Embryonic facial prominence (tissue), 1 donor: ENCODE measurements at regions not wholly inside any gene's neighbourhood (a gene's known extent, or its start where the extent isn't known, plus 50 kb on each side); places are given as distances from the start of the nearest gene placed in this dataset.

Source experiments
- DNase-seq: peaks from one replicate; pipeline ENCODE4 v3.0.0-alpha.2; 2016; ENCODE audit errors: extremely low spot score

- no peak for DNase-seq
These were observed 930.3 kb upstream of the PCDH9 start for GRCh38 chr13:68160466-68160865.

- DNase-seq = no peak
These were observed 922.3 kb upstream of the PCDH9 start for GRCh38 chr13:68152414-68152813.

DNA sequence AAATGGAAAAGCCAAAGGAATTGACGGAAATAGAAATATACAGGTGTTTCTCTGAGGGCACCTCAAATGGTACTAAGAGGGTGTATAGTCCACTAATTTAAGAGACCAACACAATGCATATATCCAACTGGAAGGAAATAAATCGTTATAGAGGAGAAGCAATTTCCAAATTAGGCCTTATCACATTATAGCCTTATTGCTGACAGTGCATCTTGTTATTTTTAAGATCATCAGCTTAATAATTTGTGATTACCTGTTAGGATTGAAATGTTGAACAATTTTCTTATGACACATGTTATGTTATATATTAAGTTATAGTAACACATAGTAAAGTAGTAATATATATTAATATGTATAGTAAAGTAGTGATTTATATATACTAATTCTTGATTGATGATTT is 915.7 kb upstream of the PCDH9 start:
- DNase-seq = no peak

DNA sequence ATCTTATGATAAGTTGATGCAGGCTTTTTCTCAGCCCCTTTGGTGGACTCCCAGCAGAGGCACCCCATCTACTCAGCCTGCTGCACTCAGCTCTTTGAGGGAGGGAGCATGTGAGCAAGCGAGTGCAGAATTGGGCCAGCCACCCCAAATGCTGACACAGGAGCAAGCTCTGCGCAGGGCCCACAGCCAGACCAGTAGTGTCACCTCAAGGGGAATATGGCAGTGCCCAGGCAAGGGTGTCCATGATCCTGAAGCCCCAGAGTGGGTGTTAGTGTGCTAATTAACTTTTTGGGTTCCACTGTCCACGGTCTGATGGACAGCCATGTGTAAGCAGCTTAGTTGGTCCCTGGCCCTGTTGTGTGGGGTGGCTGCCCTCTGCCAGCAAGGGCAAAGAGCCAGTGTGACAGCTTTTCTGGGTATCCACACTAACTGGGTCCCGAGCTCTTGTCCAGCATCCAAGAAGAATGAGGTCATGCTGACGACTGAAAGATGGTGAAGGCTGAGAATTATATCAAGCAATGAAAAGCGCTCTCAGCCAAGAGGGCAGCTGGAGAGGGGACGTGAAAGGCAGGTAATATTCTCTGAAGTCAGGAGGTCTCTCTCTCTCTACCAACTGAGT is 898.3 kb upstream of the PCDH9 start:
- DNase-seq = no peak

DNA sequence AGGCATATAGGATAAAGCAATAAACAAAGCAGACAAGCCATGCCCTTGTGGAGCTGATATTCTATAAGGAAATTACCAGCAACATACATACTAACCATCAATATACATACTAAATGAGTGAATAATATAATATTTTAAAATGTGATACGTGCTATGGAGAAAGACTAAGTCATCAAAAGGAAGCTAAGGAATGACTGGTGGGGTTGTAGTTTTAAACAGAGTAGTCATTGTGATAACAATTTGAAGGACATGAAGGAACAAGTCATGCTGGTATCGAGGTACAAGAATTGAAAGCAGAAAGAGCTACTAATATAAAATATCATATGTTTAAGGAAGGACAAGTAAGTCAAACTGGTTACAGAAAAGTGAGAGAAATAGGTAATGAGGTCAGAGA is 894.9 kb upstream of the PCDH9 start:
- no peak for DNase-seq

GRCh38 chr13:68124437-68125086 is 894.4 kb upstream of the PCDH9 start:
- no peak for DNase-seq

GRCh38 chr13:68110178-68110768 is 880.1 kb upstream of the PCDH9 start:
- DNase-seq = no peak

- no peak for DNase-seq
These were observed 877.5 kb upstream of the PCDH9 start for GRCh38 chr13:68107667-68108066.

DNA sequence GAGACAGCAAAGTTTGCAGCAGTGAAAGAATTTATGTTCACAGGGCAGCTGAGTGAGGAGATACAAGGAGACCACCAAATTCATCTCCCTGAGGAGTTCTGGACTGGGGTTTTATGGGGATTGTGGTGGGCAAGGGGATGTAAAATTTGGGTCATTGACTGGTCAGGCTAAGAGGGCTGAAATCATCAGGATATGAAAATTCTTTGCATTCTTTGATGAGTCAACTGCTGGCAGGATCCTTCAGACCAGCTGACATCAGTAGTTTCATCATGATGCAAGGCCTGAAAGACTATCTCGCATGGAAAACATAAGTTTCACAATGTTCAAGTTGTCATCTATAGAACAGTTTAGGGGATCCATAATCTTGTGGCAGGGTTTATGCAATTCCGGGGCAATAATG is 869.5 kb upstream of the PCDH9 start:
- DNase-seq = no peak

GRCh38 chr13:68081061-68081460 is 850.9 kb upstream of the PCDH9 start:
- DNase-seq = no peak

DNA sequence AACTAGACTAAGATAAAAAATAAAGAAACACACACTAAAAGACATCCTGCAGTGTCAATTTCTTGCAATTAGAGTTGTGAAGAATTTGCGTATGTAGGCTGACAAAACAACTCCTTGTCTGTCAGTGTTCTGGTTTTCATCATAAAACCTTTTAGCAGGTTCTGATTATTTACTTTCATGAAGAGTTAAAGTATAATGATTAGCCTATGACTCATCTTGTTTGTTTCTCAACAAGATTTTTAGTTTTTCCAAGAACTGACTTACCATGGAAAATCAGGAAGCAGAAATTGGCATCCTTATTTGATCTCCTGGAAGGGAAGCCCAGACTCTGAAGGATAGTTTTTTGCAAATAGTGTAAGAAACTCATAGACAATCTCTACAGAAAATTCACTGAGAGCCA is 848.7 kb upstream of the PCDH9 start:
- DNase-seq = no peak

DNA sequence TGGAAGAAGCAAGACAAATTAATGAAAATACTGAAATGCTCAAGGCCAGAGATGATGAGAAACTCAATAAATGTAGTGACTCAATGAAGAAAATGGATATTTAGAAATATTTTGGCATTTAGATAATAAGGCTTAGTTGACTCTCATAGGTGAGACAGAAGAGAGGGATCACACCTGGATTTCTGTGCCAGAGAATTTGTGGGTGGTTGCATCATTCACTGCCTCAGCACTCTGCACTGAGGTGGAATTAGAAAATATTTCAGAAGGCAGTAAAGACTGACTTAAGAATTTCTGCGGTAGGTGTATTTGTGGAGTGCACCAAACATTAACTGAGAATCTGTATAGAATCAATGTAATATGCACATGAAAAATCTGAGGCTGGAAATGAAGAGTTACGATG is 848.3 kb upstream of the PCDH9 start:
- no peak for DNase-seq

- DNase-seq = no peak
These were observed 845.9 kb upstream of the PCDH9 start for GRCh38 chr13:68076046-68076445.

- no peak for DNase-seq
These were observed 836.9 kb upstream of the PCDH9 start for GRCh38 chr13:68066879-68067513.

DNA sequence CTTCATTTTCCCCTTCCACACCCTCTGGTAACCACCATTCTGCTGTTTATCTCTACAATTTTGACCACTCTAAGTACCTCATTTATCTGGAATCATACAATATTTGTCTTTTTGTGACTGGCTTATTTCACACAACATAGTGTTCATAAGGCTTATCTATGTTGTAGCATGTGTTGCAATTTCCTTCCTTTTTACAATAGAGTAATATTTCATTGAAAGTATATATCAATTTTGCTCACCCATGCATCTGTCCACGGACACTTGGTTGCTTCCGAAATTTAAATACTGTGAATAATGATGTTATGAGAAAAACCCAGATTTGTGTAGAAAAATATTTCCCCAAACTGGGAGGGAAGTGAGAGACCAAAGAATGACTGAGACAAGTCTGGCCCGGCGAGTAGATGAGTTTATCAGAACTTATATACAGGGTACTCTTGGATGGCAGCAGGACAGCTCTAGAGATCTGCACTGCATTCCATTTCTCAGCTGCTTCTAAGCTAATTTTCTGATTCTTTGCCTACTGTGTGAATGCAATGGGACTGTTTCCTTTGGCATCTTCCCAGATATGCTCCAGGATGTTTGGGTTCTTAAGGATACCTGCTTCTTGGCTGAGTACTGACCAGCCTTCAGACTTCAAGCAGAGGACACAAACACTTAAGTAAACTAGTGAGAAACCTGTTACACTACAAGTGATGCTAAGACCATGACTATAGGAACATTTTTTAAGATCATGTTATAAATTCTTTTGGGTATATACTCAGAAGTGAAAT is 834.0 kb upstream of the PCDH9 start:
- no peak for DNase-seq

- DNase-seq = no peak
These were observed 833.0 kb upstream of the PCDH9 start for GRCh38 chr13:68063181-68063580.

GRCh38 chr13:68057836-68058235 is 827.7 kb upstream of the PCDH9 start:
- DNase-seq = no peak

DNA sequence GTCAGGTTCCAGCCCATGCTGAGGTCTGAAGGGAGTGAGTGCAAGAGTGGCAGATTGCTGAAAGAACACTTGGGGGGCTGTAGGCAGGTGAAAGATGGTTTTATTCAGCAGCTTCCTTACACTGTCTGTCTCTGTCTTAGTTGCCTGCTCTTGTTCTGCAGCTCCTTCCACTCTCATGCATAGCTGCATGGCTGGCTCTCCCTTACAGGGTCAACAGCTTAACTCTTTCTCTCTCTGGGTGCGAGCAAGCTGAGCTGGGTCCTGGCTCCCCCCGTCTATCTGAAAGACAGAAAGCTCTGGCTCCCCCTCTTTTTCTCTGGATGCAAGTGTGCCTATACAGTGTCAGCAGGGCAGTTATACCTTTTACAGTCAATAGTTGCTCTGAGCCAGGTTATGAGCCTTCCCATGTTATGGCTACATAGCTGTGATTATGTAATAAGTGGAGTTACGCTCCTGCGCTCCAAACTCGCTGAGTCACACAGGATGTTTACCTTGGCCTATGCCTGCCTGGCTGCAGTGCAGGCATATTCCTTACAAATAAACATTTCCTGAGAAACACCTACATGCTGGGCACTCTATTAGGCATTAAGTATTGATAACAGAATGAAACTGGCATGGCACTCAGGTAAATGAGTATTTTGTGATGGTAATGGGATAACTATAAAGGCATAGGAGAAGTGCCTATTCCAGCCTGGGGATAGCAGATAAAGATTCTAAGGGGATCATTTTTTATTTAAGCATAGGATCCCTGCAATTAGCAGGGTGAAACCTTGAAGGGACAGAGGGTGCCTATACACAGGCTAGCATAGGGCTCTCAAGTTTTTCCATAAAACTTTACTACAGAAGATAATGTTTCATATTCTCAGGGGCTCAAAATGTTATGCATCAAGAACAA is 826.9 kb upstream of the PCDH9 start:
- DNase-seq = no peak

GRCh38 chr13:68051910-68052309 is 821.8 kb upstream of the PCDH9 start:
- DNase-seq = no peak

DNA sequence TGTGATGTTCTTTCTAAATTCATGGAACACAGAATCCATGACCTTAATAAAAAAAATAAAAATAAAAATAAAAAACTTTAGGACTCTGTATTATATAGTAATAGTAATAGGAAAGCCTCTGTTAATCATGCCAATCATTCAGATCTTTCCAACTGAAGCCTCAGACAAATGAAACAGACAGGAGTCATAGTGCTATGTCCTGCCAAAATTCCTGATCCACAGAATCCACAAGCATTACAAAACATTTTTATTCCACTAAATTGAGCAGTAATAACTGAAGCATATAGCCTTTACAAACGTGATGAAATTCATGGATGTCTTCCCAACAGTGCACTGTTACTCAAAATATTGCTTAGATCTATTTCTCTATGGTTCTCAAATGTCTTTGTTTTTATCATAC is 820.6 kb upstream of the PCDH9 start:
- DNase-seq = no peak

DNA sequence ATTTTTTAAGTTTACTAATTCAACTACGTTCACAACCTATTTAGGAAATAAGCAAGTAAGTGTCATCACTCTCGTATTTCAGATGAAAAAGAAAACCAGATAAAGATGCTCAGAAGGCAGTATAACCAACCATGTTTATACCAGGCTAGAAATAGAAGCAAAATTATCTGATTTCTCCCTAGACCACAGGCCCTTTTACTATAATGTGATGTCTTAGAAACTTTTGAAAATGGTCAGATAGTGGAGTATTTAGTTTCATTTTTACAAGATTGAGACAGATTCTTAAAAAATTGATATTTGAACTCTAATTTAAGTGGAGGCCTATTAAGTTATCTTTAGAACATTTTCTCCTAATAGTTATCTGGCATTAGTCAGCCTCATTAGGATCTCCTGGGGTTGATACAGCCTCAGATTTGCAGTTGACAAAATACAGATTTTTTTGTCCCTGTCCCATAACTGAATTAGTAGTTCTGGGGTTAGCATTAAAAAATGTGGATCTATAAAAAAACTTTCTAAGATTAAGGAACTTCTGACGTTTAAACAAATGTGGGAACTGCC is 818.7 kb upstream of the PCDH9 start:
- no peak for DNase-seq
